Activated T-helper 1 cell treated with anti-CD3 and anti-CD28 coated beads, Interleukin-12 subunit alpha, Interleukin-12 subunit beta, Interleukin-2, Interleukin-4 antibody, amounts not matched to agents 30 ng/mL and 10 ng/mL and 1 ng/mL, durations not matched to agents 14 hours and 24 hours and 36 hours (primary cell): ENCODE measurements at regions not wholly inside any gene's neighbourhood (a gene's known extent, or its start where the extent isn't known, plus 50 kb on each side); places are given as distances from the start of the nearest gene placed in this dataset.

Experiments
- DNase-seq: peaks from one replicate; pipeline ENCODE4 v3.0.0; 2021; ENCODE audit warnings: low spot score
- H3K27ac Mint-ChIP-seq: one replicate; pipeline ENCODE4 v1.8.0; 2021; ENCODE audit warnings: mild to moderate bottlenecking, mixed read lengths
- H3K27me3 Mint-ChIP-seq: one replicate; pipeline ENCODE4 v1.8.0; 2022; ENCODE audit warnings: mild to moderate bottlenecking, moderate library complexity, mixed read lengths; ENCODE audit not compliant: insufficient read depth
- H3K36me3 Mint-ChIP-seq: one replicate; pipeline ENCODE4 v1.8.0; 2021; ENCODE audit warnings: low read depth, mixed read lengths
- H3K4me1 Mint-ChIP-seq: one replicate; pipeline ENCODE4 v1.8.0; 2021; ENCODE audit warnings: low read depth, mixed read lengths
- H3K4me3 Mint-ChIP-seq: one replicate; pipeline ENCODE4 v1.8.0; 2021; ENCODE audit warnings: mild to moderate bottlenecking, moderate library complexity, mixed read lengths
- H3K9me3 Mint-ChIP-seq: one replicate; pipeline ENCODE4 v1.8.0; 2021; ENCODE audit warnings: mixed read lengths
- intact Hi-C: fragments of 100-400 bp; cut with micrococcal nuclease; formaldehyde crosslinking; loops from one replicate; pipeline ENCODE4 v1.15.1; 2024

DNA sequence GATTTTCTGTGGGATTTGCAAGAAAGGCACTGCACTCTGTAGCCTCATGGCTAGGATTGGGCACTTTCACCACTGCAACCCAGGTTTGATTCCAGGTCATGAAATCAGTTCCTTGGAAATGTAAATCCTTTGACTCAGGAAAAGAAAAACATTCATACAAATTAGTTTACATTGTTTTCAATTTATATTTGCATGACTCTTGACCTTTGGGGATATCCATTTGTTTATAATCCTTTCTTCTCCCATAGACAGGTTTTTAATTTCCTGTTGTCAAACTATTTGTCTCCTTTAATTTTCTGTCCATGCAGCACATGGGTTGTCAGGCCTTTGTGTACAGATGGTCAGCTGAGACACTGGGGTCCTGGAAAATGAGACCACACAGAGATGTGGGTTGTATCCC is 801.5 kb downstream of the NR2F1-AS1 start:
- Mint-ChIP-seq H3K4me1 (no peaks in the 10 kb centered on the region), H3K27ac (no peak overlapping the region), H3K36me3 (no peaks in the 10 kb centered on the region), H3K27me3 (no peaks in the 10 kb centered on the region), H3K4me3 (no peak overlapping the region), H3K9me3 (no peaks in the 10 kb centered on the region)
- intact Hi-C loops: no loop called here
- no peak for DNase-seq

DNA sequence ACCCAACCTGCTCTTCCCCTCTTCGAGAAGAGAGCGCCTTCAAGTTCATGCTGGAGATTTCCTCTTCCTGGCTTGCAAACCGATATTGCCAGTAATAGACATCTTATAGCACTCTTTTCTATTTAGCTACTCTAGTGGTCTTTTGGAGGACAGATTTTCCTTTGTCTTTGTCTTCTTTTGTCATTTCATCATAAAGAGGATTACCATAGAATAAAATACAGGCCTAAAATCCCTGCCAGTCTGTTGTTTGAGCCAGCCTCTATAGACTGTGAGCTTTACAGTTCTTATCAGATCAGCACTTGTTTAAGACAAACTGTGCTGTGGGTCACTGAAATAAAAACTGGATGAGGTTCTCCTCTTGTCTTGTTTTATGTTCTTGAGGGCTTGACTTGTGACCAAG is 802.8 kb downstream of the NR2F1-AS1 start:
- Mint-ChIP-seq H3K4me1 (no peaks in the 10 kb centered on the region), H3K27ac (no peak overlapping the region), H3K36me3 (no peaks in the 10 kb centered on the region), H3K4me3 (no peak overlapping the region), H3K27me3 (no peaks in the 10 kb centered on the region), H3K9me3 (no peaks in the 10 kb centered on the region)
- intact Hi-C loops: no loop called here
- DNase-seq: no peak

DNA sequence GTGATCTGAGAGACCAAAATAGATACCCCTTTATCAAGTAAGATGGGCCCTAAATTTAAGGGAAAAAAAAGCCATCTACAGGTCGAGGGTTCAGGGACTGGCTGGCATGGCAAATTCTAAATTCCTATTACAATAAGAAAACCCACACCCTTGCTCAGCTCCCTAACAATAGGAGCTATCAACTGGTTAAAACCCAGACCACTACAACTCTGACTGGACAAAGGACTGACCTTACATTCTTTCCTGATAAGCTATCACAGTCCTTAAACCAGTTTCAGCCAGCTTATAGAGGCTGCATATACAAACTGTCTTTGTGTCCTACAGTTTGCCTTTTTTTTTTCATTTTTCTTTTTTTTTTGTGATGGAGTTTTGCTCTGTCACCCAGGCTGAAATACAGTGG is 803.6 kb downstream of the NR2F1-AS1 start:
- no peak overlapping the region for H3K4me3 Mint-ChIP-seq
- H3K9me3 Mint-ChIP-seq: no peaks in the 10 kb centered on the region
- intact Hi-C loops: no loop called here
- no peak overlapping the region for H3K27ac Mint-ChIP-seq
- DNase-seq: no peak
- no peaks in the 10 kb centered on the region for H3K36me3 Mint-ChIP-seq
- no peaks in the 10 kb centered on the region for H3K4me1 Mint-ChIP-seq
- H3K27me3 Mint-ChIP-seq: no peaks in the 10 kb centered on the region

DNA sequence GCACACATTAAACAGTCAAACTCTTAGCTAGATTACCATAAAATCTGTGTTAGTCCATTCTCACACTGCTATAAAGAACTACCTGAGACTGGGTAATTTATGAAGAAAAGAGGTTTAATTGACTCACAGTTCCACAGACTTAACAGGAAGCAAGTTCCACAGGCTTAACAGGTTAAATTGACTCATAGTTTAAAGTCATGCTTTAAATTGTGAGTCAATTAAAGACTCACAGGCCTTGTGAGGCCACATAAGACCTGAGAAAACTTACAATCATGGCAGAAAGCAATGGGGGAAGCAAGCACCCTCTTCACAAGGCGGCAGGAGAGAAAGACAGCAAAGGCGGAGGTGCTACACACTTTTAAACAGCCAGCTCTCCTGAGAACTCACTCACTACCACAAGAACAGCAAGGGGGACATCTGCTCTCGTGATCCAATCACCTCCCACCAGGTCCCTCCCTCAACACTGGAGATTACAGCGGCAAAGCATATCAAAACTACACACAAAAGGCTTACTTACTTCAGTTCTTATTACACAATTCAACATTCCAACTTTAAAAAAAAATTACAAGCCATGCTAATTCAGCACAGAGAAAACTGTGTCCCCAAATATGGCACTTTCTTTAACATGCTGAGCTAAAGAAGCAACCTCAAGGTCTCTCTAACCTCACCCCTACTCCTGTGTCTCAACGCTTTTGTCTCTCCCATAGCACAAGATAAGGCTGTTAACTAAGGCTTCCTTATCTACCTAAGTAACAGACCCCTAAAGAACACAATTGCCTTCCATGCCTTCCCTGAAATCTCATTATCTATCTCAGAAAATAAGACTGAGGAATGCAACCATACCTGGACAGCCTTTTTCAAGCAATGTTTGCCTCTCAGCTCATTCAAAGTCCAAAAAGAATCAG is 805.1 kb downstream of the NR2F1-AS1 start:
- H3K36me3 Mint-ChIP-seq: no peaks in the 10 kb centered on the region
- no peaks in the 10 kb centered on the region for H3K27me3 Mint-ChIP-seq
- H3K4me3 Mint-ChIP-seq: no peak overlapping the region
- intact Hi-C loops: no loop called here
- H3K27ac Mint-ChIP-seq: no peak overlapping the region
- no peak for DNase-seq
- no peaks in the 10 kb centered on the region for H3K4me1 Mint-ChIP-seq
- H3K9me3 Mint-ChIP-seq: no peaks in the 10 kb centered on the region

DNA sequence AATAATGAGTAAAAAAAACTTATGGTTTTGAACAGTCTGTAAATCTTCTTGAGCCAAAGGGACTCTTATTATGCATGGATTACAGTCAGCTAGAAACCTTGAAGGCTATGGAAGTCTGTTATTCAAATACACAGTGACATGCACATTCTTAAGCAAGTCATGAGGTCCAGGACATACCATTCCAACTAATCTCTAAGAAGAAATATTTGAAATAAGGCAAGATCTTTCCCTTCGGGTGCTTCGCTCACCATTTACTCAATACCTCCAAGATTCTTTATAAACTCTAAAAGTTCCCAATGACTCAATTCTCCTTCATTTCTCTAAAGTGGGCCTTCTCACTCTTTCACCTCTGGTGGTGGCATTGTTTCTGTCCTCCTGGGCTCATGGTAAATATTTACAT is 811.0 kb downstream of the NR2F1-AS1 start:
- H3K36me3 Mint-ChIP-seq: no peaks in the 10 kb centered on the region
- no peaks in the 10 kb centered on the region for H3K27me3 Mint-ChIP-seq
- no peaks in the 10 kb centered on the region for H3K4me1 Mint-ChIP-seq
- DNase-seq: no peak
- no peak overlapping the region for H3K27ac Mint-ChIP-seq
- no peak overlapping the region for H3K4me3 Mint-ChIP-seq
- intact Hi-C loops: no loop called here
- H3K9me3 Mint-ChIP-seq: no peaks in the 10 kb centered on the region

DNA sequence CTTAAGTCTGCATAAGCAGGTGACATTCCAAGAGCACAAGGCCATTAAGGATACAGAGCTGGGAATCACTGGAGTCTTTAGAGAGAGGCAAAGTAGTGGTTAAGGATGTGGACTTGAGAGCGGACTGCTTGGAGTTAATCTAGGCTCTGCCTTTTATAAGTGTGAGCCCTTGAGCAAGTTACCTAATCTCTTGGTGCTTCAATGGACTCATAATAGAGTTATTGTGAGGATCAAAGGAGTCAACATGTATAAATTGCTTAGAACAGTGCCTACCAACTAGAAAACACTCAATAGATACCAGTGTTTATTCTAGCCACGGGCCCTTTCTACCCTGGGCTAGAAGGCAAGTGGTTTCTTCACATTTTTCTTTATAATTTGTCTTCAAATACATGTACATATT is 819.4 kb downstream of the NR2F1-AS1 start:
- H3K27ac Mint-ChIP-seq: no peak overlapping the region
- no peaks in the 10 kb centered on the region for H3K27me3 Mint-ChIP-seq
- no peaks in the 10 kb centered on the region for H3K4me1 Mint-ChIP-seq
- no peaks in the 10 kb centered on the region for H3K9me3 Mint-ChIP-seq
- no peak for DNase-seq
- H3K4me3 Mint-ChIP-seq: no peak overlapping the region
- H3K36me3 Mint-ChIP-seq: no peaks in the 10 kb centered on the region
- intact Hi-C loops: no loop called here

DNA sequence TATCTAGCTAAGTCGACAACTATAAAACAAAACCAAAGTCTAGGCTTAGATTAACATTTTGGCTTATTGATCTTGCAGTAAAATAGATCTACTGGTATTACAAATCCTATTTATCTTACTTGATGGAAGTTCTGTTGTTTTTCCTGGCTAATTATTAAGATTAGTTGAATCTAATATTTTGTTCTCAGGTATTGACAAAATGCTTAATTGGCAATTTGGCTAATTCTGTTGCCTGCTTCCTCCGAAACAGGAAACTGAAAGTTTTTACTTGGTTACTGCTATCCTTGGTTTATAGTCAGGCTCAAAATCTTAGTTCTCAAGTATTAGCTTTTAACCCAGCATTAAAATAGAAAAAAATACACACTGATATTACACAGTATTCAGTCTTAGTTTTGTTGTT is 820.5 kb downstream of the NR2F1-AS1 start:
- no peaks in the 10 kb centered on the region for H3K27me3 Mint-ChIP-seq
- no peak for DNase-seq
- intact Hi-C loops: no loop called here
- H3K27ac Mint-ChIP-seq: no peak overlapping the region
- no peaks in the 10 kb centered on the region for H3K9me3 Mint-ChIP-seq
- H3K36me3 Mint-ChIP-seq: no peaks in the 10 kb centered on the region
- H3K4me3 Mint-ChIP-seq: no peak overlapping the region
- no peaks in the 10 kb centered on the region for H3K4me1 Mint-ChIP-seq

DNA sequence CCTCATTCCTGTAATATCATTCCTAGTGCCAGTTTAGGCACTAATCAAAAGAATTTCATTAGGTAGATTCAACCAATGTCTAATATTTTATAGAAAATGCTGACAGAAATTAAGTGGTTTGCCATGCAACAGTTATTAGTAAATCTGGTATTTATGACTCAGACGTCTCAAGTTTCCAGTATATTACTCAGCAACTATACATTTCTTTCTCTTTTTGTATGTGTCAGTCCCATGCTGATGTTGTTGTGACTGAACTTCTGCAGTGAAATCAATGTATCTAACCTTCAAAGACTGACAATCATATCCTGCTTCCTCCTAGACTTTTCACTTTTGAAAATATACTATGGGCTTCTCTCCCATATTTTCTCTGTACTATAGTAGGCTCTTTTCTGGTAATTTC is 822.5 kb downstream of the NR2F1-AS1 start:
- DNase-seq: no peak
- H3K9me3 Mint-ChIP-seq: no peaks in the 10 kb centered on the region
- intact Hi-C loops: no loop called here
- no peaks in the 10 kb centered on the region for H3K27me3 Mint-ChIP-seq
- H3K4me3 Mint-ChIP-seq: no peak overlapping the region
- no peak overlapping the region for H3K27ac Mint-ChIP-seq
- H3K36me3 Mint-ChIP-seq: no peaks in the 10 kb centered on the region
- no peaks in the 10 kb centered on the region for H3K4me1 Mint-ChIP-seq

DNA sequence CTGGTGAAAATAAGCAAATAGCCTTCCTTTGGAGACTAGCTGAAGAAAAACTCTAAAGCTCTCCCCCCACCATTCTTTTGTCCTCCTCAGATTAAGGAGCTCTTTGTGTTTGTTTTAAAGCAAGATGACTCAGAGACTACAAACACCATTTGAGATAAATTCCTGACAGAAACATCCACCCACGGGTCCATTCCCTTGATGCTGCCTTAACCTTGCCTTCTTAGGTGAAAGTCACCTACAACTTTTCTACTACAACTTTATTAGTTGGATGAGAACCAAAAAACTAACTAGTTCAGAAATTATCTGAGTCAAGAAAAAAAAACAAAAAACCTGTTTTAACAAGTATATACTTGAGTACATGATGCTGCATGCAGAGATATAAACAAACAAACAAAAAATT is 831.1 kb downstream of the NR2F1-AS1 start:
- Mint-ChIP-seq H3K27ac (no peak overlapping the region), H3K4me1 (no peaks in the 10 kb centered on the region), H3K4me3 (no peak overlapping the region), H3K9me3 (no peaks in the 10 kb centered on the region), H3K36me3 (no peaks in the 10 kb centered on the region), H3K27me3 (no peaks in the 10 kb centered on the region)
- intact Hi-C loops: no loop called here
- no peak for DNase-seq

DNA sequence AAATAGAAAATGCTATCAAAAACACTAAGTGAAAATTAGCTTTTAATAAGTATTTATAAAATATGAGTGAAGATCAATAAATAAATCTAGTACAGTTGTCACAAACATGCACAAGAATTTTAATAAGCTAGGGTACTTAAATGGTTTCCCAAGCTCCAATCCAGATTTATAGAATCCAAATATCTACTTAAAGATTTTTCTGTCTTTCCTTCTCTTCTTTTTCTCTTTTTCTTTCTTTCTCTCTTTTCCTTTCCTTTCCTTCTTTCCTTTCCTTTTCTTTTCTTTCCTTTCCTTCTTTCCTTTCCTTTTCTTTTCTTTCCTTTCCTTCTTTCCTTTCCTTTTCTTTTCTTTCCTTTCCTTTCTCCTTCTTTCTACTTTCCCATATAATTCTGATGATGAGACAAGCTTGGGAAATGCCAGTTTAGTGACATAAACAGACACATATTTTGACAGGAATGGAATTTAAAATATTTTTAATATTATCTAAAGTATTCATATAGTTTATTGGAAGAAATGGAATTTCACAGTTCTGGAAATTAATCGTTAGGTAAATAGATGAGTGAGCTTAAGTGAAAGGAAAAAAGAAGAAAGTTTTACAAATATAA is 832.8 kb downstream of the NR2F1-AS1 start:
- no peak for DNase-seq
- Mint-ChIP-seq H3K4me1 (no peaks in the 10 kb centered on the region), H3K4me3 (no peak overlapping the region), H3K36me3 (no peaks in the 10 kb centered on the region), H3K9me3 (no peaks in the 10 kb centered on the region), H3K27me3 (no peaks in the 10 kb centered on the region), H3K27ac (no peak overlapping the region)
- intact Hi-C loops: no loop called here

DNA sequence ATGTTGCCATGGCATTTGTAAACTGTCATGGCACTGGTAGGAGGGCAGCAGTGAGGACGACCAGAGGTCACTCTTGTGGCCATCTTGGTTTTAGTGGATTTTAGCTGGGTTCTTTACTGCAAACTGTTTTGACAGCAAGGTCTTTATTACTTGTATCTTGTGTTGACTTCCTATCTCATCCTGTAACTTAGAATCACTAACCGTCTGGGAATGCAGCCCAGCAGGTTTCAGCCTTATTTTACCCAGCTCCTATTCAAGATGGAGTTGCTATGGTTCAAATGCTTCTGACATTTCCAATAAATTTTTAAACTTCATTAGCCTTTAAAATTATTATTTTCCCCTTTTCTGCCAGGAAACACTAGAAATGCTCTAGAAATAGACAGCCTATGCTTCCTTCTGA is 839.1 kb downstream of the NR2F1-AS1 start:
- DNase-seq: no peak
- Mint-ChIP-seq H3K27ac (no peak overlapping the region), H3K36me3 (no peaks in the 10 kb centered on the region), H3K4me1 (no peaks in the 10 kb centered on the region), H3K27me3 (no peaks in the 10 kb centered on the region), H3K9me3 (no peaks in the 10 kb centered on the region), H3K4me3 (no peak overlapping the region)
- intact Hi-C loops: no loop called here

DNA sequence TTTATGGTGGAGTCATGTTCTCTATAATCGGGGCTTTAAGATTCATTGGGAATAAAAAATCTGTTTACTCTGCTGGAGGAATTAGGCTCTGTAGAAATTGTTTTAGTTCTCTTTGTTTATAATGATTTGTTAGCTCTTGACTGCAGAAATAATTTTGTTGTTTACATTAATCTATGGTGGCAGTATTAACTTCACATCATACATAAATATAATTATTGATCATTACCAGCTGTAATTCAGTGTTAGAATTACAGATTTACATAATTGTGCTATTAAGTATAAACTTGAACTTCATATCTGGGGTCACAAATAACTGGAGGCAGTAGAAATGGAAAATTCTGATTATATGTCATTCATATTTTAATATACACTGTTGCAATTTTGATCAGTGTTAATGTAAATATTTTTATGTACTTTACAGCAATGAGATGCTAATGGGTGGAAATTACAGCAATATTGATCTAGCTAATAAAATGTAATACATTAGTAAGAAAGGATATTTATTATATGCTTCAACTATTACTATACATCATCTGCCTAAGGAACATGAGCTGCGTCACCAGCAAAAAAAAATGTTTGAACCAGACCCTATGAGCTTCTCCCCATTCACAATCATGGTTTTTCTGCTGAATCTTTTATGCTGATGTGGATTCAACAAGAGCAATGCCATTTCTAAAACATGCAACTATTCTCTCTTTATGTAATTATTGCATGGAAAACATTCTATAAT is 846.6 kb downstream of the NR2F1-AS1 start:
- Mint-ChIP-seq H3K4me3 (no peak overlapping the region), H3K36me3 (no peaks in the 10 kb centered on the region), H3K27ac (no peak overlapping the region), H3K4me1 (no peaks in the 10 kb centered on the region), H3K27me3 (no peaks in the 10 kb centered on the region), H3K9me3 (peaks cover 3% of the 10 kb centered on the region)
- intact Hi-C loops: no loop called here
- no peak for DNase-seq

DNA sequence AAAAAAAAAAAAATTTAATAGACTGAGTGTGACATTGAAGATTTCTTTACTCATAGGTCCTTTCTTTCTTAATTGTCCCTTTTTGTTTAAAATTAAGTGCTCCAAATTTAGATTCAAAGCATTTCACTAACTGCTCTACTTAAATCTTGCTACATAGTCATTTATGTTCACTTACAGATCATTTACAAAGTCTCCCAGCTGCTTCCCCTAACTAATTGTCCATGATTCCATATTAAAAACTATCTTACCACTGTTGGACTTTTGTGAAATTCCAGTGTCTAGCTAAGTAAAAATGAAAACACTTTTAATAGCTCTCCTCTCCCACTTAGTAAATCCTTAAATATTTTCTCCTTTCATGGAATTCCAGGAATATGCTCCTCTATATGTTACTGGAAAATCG is 850.5 kb downstream of the NR2F1-AS1 start:
- no peak for DNase-seq
- H3K4me1 Mint-ChIP-seq: no peaks in the 10 kb centered on the region
- H3K27ac Mint-ChIP-seq: no peak overlapping the region
- H3K9me3 Mint-ChIP-seq: peaks cover 3% of the 10 kb centered on the region
- no peaks in the 10 kb centered on the region for H3K27me3 Mint-ChIP-seq
- intact Hi-C loops: no loop called here
- H3K36me3 Mint-ChIP-seq: no peaks in the 10 kb centered on the region
- no peak overlapping the region for H3K4me3 Mint-ChIP-seq
